ENCODE measurements at regions not wholly inside any gene's neighbourhood (a gene's known extent, or its start where the extent isn't known, plus 50 kb on each side); places are given as distances from the start of the nearest gene placed in this dataset.

- TF ChIP-seq TARDBP (IDR thresholded peaks at IDR 0.05) (no peak), SP1 (IDR thresholded peaks at IDR 0.05) (no peak), ZNF384 (IDR thresholded peaks at IDR 0.05) (no peak), BHLHE40 (IDR thresholded peaks at IDR 0.05; ENCODE audit: borderline replicate concordance) (no peak), FOXM1 (IDR thresholded peaks at IDR 0.05; ENCODE audit: borderline replicate concordance) (no peak), HDGF (IDR thresholded peaks at IDR 0.05; ENCODE audit: borderline replicate concordance) (no peak), L3MBTL2 (conservative IDR thresholded peaks at IDR 0.05) (no peak), PKNOX1 (IDR thresholded peaks at IDR 0.05) (no peak), LEF1 (IDR thresholded peaks at IDR 0.05; ENCODE audit: borderline replicate concordance) (no peak), CTBP1 (IDR thresholded peaks at IDR 0.05; ENCODE audit: borderline replicate concordance) (no peak), FOXK2 (IDR thresholded peaks at IDR 0.05) (no peak), NFRKB (IDR thresholded peaks at IDR 0.05) (no peak), SUZ12 (IDR thresholded peaks at IDR 0.05) (no peak)
These were observed 57.6 kb downstream of the PTTG1 start for GRCh38 chr5:160479220-160479619.
